OCI-LY3 (cell line): ENCODE measurements at regions not wholly inside any gene's neighbourhood (a gene's known extent, or its start where the extent isn't known, plus 50 kb on each side); places are given as distances from the start of the nearest gene placed in this dataset.

ENCODE experiments used
- H2AFZ ChIP-seq: fragments of 200-600, 300-600 bp; shearing (Covaris generic); 2 replicates; pipeline ENCODE4 v1.6.0; 2014; ENCODE audit warnings: antibody characterized with exemption, low read depth, low read length
- H3K27ac ChIP-seq: fragments of 200-600, 300-600 bp; sonication (generic); 2 replicates; pipeline ENCODE4 v1.5.1; 2014; ENCODE audit warnings: mild to moderate bottlenecking, low read length, moderate library complexity, mixed read lengths
- H3K27me3 ChIP-seq: fragments of 200-600, 300-600 bp; sonication (generic); 2 replicates; pipeline ENCODE4 v1.6.1; 2014; ENCODE audit warnings: low read depth, low read length, mixed read lengths
- H3K36me3 ChIP-seq: fragments of 200-600, 300-600 bp; sonication (generic); replicated peaks from 2 replicates; pipeline ENCODE3; 2014; ENCODE audit warnings: low read depth, low read length, mixed read lengths
- H3K4me1 ChIP-seq: fragments of 300-600, 200-600 bp; sonication (generic); 2 replicates; pipeline ENCODE4 v1.6.1; 2014; ENCODE audit warnings: low read length, mixed read lengths
- H3K4me2 ChIP-seq: fragments of 200-600, 300-600 bp; sonication (generic); 2 replicates; pipeline ENCODE4 v1.6.1; 2014; ENCODE audit warnings: low read length, mixed read lengths
- H3K4me3 ChIP-seq: fragments of 300-600, 200-600 bp; sonication (generic); 2 replicates; pipeline ENCODE4 v1.5.1; 2014; ENCODE audit warnings: antibody characterized with exemption, mild to moderate bottlenecking, low read length, moderate library complexity
- H3K79me2 ChIP-seq: fragments of 300-600, 200-600 bp; shearing (Covaris generic); 2 replicates; pipeline ENCODE4 v1.6.1; 2014; ENCODE audit warnings: mild to moderate bottlenecking, low read length, mixed read lengths
- H3K9ac ChIP-seq: fragments of 300-600, 200-600 bp; shearing (Covaris generic); 2 replicates; pipeline ENCODE4 v1.6.0; 2014; ENCODE audit warnings: mild to moderate bottlenecking, low read length, moderate library complexity
- H3K9me3 ChIP-seq: fragments of 200-600, 300-600 bp; shearing (Covaris generic); 2 replicates; pipeline ENCODE4 v1.6.1; 2014; ENCODE audit warnings: low read length, mixed read lengths; ENCODE audit not compliant: insufficient read depth
- H4K20me1 ChIP-seq: fragments of 200-600, 300-600 bp; sonication (generic); 2 replicates; pipeline ENCODE4 v1.6.1; 2016; ENCODE audit warnings: low read length, mixed read lengths; ENCODE audit not compliant: insufficient read depth
- CTCF ChIP-seq: fragments of 200-600, 300-600 bp; sonication (generic); IDR thresholded peaks from 2 replicates; pipeline ENCODE4 v1.5.1; 2014; ENCODE audit warnings: antibody characterized with exemption, low read length, low read depth
- EZH2phosphoT487 ChIP-seq: fragments of 200-600 bp; shearing (Covaris generic); IDR thresholded peaks from 2 replicates; pipeline ENCODE4 v1.6.1; 2018; ENCODE audit warnings: antibody characterized with exemption, mixed run types, low read depth

- no peak overlapping the region for H3K9ac ChIP-seq
- H3K27ac ChIP-seq = no peak overlapping the region
- peaks cover 6% of the 10 kb centered on the region; the same call in 1 of the 2 replicates for H3K4me1 ChIP-seq
- no peaks in the 10 kb centered on the region for H3K36me3 ChIP-seq
- no peaks in the 10 kb centered on the region for H3K9me3 ChIP-seq
- H3K27me3 ChIP-seq = no peaks in the 10 kb centered on the region
- no peak for TF ChIP-seq CTCF
- H2AFZ ChIP-seq = no peak overlapping the region
- no peaks in the 10 kb centered on the region for H3K79me2 ChIP-seq
- H4K20me1 ChIP-seq = no peaks in the 10 kb centered on the region
- no peak overlapping the region for H3K4me3 ChIP-seq
- no peak overlapping the region for H3K4me2 ChIP-seq
Observed at GRCh38 chr4:52299120-52299519, 248.0 kb downstream of the SPATA18 start.

- no peaks in the 10 kb centered on the region for H3K79me2 ChIP-seq
- no peaks in the 10 kb centered on the region for H3K27me3 ChIP-seq
- H3K9ac ChIP-seq = no peak overlapping the region
- no peak overlapping the region for H2AFZ ChIP-seq
- H4K20me1 ChIP-seq = no peaks in the 10 kb centered on the region
- no peak for TF ChIP-seq CTCF
- TF ChIP-seq EZH2phosphoT487 = no peak
- H3K36me3 ChIP-seq = no peaks in the 10 kb centered on the region
- no peaks in the 10 kb centered on the region for H3K4me1 ChIP-seq
- H3K4me3 ChIP-seq = no peak overlapping the region
- no peaks in the 10 kb centered on the region for H3K9me3 ChIP-seq
- H3K4me2 ChIP-seq = no peak overlapping the region
- no peak overlapping the region for H3K27ac ChIP-seq
Observed at GRCh38 chr4:52311464-52312125, 260.5 kb downstream of the SPATA18 start.

GRCh38 chr4:52312722-52313121 lies 261.6 kb downstream of the SPATA18 start:
- Histone ChIP-seq H3K79me2 (no peaks in the 10 kb centered on the region), H3K9me3 (no peaks in the 10 kb centered on the region), H4K20me1 (no peaks in the 10 kb centered on the region), H3K36me3 (no peaks in the 10 kb centered on the region), H3K27me3 (no peaks in the 10 kb centered on the region), H3K4me3 (no peak overlapping the region), H3K27ac (no peak overlapping the region), H3K4me1 (no peaks in the 10 kb centered on the region), H2AFZ (no peak overlapping the region), H3K9ac (no peak overlapping the region), H3K4me2 (no peak overlapping the region)
- no peak for TF ChIP-seq EZH2phosphoT487
- TF ChIP-seq CTCF = no peak

- Histone ChIP-seq H3K27ac (no peak overlapping the region), H3K4me3 (no peak overlapping the region), H3K9me3 (no peaks in the 10 kb centered on the region), H3K27me3 (no peaks in the 10 kb centered on the region), H4K20me1 (no peaks in the 10 kb centered on the region), H3K4me1 (no peaks in the 10 kb centered on the region; the same call in 1 of the 2 replicates), H3K79me2 (no peaks in the 10 kb centered on the region), H3K4me2 (no peak overlapping the region), H3K9ac (no peak overlapping the region), H3K36me3 (no peaks in the 10 kb centered on the region), H2AFZ (no peak overlapping the region)
- TF ChIP-seq CTCF (no peak), EZH2phosphoT487 (no peak)
Observed at GRCh38 chr4:52317361-52317879, 266.3 kb downstream of the SPATA18 start.
